Activated CD4-positive, alpha-beta T cell treated with anti-CD3 and anti-CD28 coated beads, Interleukin-2, Interleukin-4, amounts not matched to agents 100 ng/mL and 50 ng/mL, durations not matched to agents 16 hours and 8 hours (primary cell): ENCODE measurements at regions not wholly inside any gene's neighbourhood (a gene's known extent, or its start where the extent isn't known, plus 50 kb on each side); places are given as distances from the start of the nearest gene placed in this dataset.
A peak's percentile ranks its signal among the peaks of the same experiment; 100 is the strongest.

Experiments used
- DNase-seq: peaks from one replicate; pipeline ENCODE4 v3.0.0-alpha.2; 2020; ENCODE audit warnings: low spot score

- no peak for DNase-seq
Measured at GRCh38 chr3:30167541-30168011, 438.8 kb upstream of the TGFBR2 start.

- no peak for DNase-seq
Measured at GRCh38 chr3:30169487-30169886, 436.9 kb upstream of the TGFBR2 start.

GRCh38 chr3:30170681-30171438 lies 435.5 kb upstream of the TGFBR2 start:
- no peak for DNase-seq

- DNase-seq = no peak
Measured at GRCh38 chr3:30174357-30174756, 432.0 kb upstream of the TGFBR2 start.

GRCh38 chr3:30180310-30181177 lies 425.9 kb upstream of the TGFBR2 start:
- DNase-seq = no peak

GRCh38 chr3:30181178-30181465 lies 425.3 kb upstream of the TGFBR2 start:
- no peak for DNase-seq

- no peak for DNase-seq
Measured at GRCh38 chr3:30181581-30181980, 424.8 kb upstream of the TGFBR2 start.

GRCh38 chr3:30183421-30183820 lies 423.0 kb upstream of the TGFBR2 start:
- no peak for DNase-seq

GRCh38 chr3:30184091-30184810 lies 422.1 kb upstream of the TGFBR2 start:
- no peak for DNase-seq

- DNase-seq = no peak
Measured at GRCh38 chr3:30185872-30186271, 420.5 kb upstream of the TGFBR2 start.

GRCh38 chr3:30186741-30187219 lies 419.6 kb upstream of the TGFBR2 start:
- no peak for DNase-seq

- DNase-seq = no peak
Measured at GRCh38 chr3:30187366-30187765, 419.0 kb upstream of the TGFBR2 start.

GRCh38 chr3:30188713-30189112 lies 417.7 kb upstream of the TGFBR2 start:
- DNase-seq = no peak

GRCh38 chr3:30189900-30190299 lies 416.5 kb upstream of the TGFBR2 start:
- no peak for DNase-seq

- DNase-seq = no peak
Measured at GRCh38 chr3:30193625-30194044, 412.8 kb upstream of the TGFBR2 start.

GRCh38 chr3:30195352-30195751 lies 411.0 kb upstream of the TGFBR2 start:
- no peak for DNase-seq

GRCh38 chr3:30198162-30198561 lies 408.2 kb upstream of the TGFBR2 start:
- no peak for DNase-seq

- peak; percentile 51 for DNase-seq
Measured at GRCh38 chr3:30199096-30199759, 407.2 kb upstream of the TGFBR2 start.

GRCh38 chr3:30199855-30200254 lies 406.5 kb upstream of the TGFBR2 start:
- no peak for DNase-seq

GRCh38 chr3:30201715-30202114 lies 404.7 kb upstream of the TGFBR2 start:
- no peak for DNase-seq

GRCh38 chr3:30203301-30203700 lies 403.1 kb upstream of the TGFBR2 start:
- no peak for DNase-seq

GRCh38 chr3:30204126-30204525 lies 402.3 kb upstream of the TGFBR2 start:
- no peak for DNase-seq
